Panc1 (cell line): ENCODE measurements at regions not wholly inside any gene's neighbourhood (a gene's known extent, or its start where the extent isn't known, plus 50 kb on each side); places are given as distances from the start of the nearest gene placed in this dataset.

Source experiments
- CTCF ChIP-seq: fragments of 450-650 bp; IDR thresholded peaks from 2 replicates; pipeline ENCODE4 v1.5.1; 2017; ENCODE audit warnings: mild to moderate bottlenecking
- POLR2AphosphoS5 ChIP-seq: IDR thresholded peaks from 2 replicates; pipeline ENCODE4 v1.6.1; 2012; ENCODE audit warnings: mild to moderate bottlenecking, low read depth, low read length, moderate library complexity

- TF ChIP-seq CTCF (no peak), POLR2AphosphoS5 (no peak)
Observed at GRCh38 chr16:7962091-7962879, 628.0 kb downstream of the TMEM114 start.
